HG02884 (cell line): ENCODE measurements at regions not wholly inside any gene's neighbourhood (a gene's known extent, or its start where the extent isn't known, plus 50 kb on each side); places are given as distances from the start of the nearest gene placed in this dataset.
"Not testable (repeated sequence)": the region's sequence is repeated elsewhere in the genome, so short reads cannot be mapped to it uniquely, and the experiment has no call there.

ENCODE experiments used
- ATAC-seq: cut with Tn5 transposase; IDR thresholded peaks from one replicate; pipeline ENCODE4 v1.9.1; 2021; ENCODE audit warnings: mild to moderate bottlenecking, moderate library complexity; ENCODE audit not compliant: unreplicated experiment

- not testable (repeated sequence) for ATAC-seq
These were observed 82.3 kb upstream of the PRDX6 start for GRCh38 chr1:173394813-173395212.

GRCh38 chr1:173395762-173396161 lies 81.4 kb upstream of the PRDX6 start:
- ATAC-seq = no peak

- ATAC-seq = no peak
These were observed 76.6 kb upstream of the PRDX6 start for GRCh38 chr1:173400387-173400995.

- no peak for ATAC-seq
These were observed 73.1 kb upstream of the PRDX6 start for GRCh38 chr1:173403996-173404395.

- no peak for ATAC-seq
These were observed 71.9 kb upstream of the PRDX6 start for GRCh38 chr1:173405281-173405680.

GRCh38 chr1:173405834-173406233 lies 71.3 kb upstream of the PRDX6 start:
- ATAC-seq = no peak

GRCh38 chr1:173406783-173407230 lies 70.3 kb upstream of the PRDX6 start:
- no peak for ATAC-seq

DNA sequence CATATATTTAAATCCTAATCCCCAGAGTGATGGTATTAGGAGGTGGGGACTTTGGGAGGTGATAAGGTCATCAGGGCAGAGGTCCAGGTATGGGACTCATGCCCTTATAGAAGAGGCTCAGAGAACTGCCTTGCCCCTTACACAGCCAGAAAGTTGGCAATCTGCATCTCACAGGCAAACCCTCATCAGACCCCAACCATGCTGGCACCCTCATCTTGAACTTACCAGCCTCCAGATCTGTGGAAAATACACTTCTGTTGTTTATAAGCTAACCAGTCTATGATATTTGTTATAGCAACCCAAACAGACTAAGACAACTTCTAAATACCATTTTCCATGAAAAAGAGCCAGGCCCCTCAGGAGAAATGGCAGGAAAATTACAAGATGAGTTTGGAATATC lies 69.3 kb upstream of the PRDX6 start:
- ATAC-seq = no peak

- no peak for ATAC-seq
These were observed 68.2 kb upstream of the PRDX6 start for GRCh38 chr1:173408886-173409285.

GRCh38 chr1:173409613-173410012 lies 67.5 kb upstream of the PRDX6 start:
- no peak for ATAC-seq

GRCh38 chr1:173410133-173410793 lies 66.9 kb upstream of the PRDX6 start:
- ATAC-seq = no peak

GRCh38 chr1:173410794-173411236 lies 66.3 kb upstream of the PRDX6 start:
- peak; percentile 25 for ATAC-seq

GRCh38 chr1:173411835-173412742 lies 65.0 kb upstream of the PRDX6 start:
- no peak for ATAC-seq

- ATAC-seq = no peak
These were observed 63.8 kb upstream of the PRDX6 start for GRCh38 chr1:173413271-173413707.

DNA sequence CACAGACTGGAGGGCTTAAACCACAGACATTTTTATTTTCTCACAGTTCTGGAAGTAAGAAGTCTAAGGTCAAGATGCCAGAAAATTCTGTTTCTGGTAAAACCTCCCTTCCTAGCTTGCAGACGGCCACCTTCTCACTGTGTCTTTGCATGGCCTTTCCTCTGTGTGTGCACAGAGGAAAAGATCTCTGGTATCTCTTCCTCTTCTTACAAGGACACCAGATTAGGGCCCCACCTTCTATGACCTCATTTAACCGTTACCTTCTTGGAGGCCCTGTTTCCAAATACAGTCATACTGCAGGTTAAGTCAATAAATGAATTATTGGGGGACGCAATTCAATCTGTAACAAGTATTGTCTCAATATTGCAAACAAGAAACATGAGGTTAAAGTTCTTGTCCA lies 63.0 kb upstream of the PRDX6 start:
- peak; percentile 40 for ATAC-seq

GRCh38 chr1:173414539-173415226 lies 62.5 kb upstream of the PRDX6 start:
- no peak for ATAC-seq

DNA sequence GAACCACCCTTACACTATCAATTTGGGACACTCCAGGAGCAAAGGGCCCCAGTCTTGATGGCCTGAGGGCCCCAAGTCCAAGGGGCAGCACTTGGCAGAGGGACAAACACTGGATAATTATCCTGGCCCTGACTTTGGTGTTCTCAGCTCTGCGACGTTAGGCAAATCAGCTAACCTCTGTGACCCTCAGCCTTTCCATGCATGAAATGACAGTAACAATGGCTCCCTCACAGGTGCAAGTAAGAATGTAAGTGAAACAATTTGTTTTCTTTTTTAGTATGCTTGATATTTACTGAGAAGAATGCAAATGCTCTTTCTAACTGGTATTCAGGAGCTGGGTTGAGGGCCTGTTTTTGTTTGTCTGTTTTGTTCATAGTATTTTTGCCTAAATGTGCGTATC lies 61.6 kb upstream of the PRDX6 start:
- no peak for ATAC-seq

DNA sequence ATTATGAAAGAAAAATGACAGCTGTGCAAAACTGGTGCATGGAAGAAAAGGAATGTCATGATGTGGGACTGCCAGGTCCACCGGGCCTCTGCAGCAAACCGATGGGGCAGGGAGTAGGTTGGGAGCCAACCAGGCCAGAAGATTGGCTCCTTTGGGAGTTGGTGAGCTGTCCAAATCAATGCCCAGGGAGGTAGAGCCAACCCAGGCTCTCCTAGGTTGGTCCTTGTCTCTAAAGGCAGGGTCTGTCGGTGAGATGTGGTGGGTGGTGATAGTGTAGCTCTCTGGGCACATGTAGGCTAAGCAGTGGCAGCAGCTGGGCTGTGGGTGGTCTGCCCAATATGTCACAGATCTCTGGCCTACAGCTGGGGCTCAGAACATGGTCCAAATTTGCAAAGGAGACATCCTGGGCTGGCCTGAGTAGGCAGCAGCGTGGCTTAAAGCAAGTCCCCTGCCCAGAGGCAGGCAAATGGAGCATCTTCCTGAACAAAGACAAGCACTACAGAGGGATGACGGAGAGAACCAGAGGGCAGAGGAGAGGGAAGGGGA lies 61.2 kb upstream of the PRDX6 start:
- no peak for ATAC-seq

DNA sequence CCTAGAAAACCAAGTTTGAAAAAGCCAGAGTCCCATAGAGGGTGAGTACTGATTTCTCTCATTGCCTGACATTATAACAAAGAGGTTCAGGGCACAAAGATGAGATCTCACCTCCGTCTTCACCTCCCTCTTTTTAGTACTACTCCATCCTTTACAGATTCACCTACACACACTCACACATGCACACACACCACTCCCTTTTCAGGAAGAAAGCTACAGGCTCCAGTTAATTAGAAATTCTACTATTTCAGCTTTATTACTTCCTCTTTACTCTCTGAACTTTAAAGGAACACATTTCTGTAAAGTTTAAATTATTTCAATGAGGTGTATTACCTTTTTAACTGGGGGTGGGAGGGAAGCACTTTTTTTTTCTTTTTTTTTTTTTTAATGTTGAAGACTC lies 59.6 kb upstream of the PRDX6 start:
- ATAC-seq = no peak

DNA sequence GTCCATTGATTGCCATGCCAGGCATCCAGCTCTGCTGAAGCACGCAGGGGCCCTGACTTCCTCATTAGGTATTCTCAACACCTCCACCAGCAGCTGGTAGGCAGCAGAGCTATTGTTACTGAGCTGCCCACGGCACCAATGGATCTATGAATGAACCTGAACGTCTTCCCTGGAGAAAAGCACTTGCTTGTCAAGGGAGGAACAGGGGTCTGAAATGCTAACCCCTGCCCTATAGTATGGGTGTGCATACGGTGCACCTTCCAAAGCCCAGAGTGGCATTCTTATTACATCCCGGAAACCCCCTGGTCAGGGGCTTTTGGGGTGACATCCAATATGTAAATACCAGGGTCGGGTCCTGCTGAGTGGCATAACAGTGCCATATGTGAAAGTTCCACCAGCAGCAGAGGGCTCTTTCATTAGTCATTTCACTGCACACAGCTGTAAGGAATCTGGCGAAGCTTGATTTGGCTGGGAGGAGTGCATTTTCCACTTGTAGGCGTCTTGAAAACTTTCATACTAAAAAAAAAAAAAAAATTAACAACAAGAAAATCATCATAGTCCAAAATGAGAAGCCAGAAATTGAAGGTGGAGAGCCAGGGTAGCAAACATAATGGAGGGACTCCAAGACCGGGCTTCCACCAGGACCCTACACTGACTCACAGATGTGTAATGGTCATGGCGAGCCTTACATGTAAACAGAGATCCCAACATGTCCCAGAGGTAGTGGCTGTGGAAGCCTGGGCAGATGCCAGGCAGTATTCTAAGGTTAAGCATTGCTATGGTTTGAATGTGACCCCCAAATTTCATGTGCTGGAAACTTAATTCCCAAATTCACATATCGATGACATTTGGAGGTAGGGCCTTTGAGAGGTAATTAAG lies 58.8 kb upstream of the PRDX6 start:
- ATAC-seq = no peak
